Activated T-helper 2 cell treated with anti-CD3 and anti-CD28 coated beads, Interferon-gamma antibody, Interleukin-2, Interleukin-4, amounts not matched to agents 10 μg/mL and 5 μg/mL and 100 μg/mL, durations not matched to agents 14 hours and 24 hours and 36 hours (primary cell): ENCODE measurements at regions not wholly inside any gene's neighbourhood (a gene's known extent, or its start where the extent isn't known, plus 50 kb on each side); places are given as distances from the start of the nearest gene placed in this dataset.
A peak's percentile ranks its signal among the peaks of the same experiment; 100 is the strongest.
"Not testable (repeated sequence)": the region's sequence is repeated elsewhere in the genome, so short reads cannot be mapped to it uniquely, and the experiment has no call there.

Experiments
- DNase-seq: peaks from one replicate; pipeline ENCODE4 v3.0.0; 2021; ENCODE audit warnings: low spot score
- H3K27ac Mint-ChIP-seq: one replicate; pipeline ENCODE4 v1.8.0; 2021; ENCODE audit warnings: mixed read lengths
- H3K27me3 Mint-ChIP-seq: one replicate; pipeline ENCODE4 v1.8.0; 2021; ENCODE audit warnings: low read depth, mixed read lengths
- H3K36me3 Mint-ChIP-seq: one replicate; pipeline ENCODE4 v1.8.0; 2021; ENCODE audit warnings: low read depth, mixed read lengths
- H3K4me1 Mint-ChIP-seq: one replicate; pipeline ENCODE4 v1.8.0; 2021; ENCODE audit warnings: low read depth, mixed read lengths
- H3K4me3 Mint-ChIP-seq: one replicate; pipeline ENCODE4 v1.8.0; 2021; ENCODE audit warnings: low read depth, mild to moderate bottlenecking, moderate library complexity, mixed read lengths
- H3K9me3 Mint-ChIP-seq: one replicate; pipeline ENCODE4 v1.8.0; 2021; ENCODE audit warnings: mixed read lengths
- intact Hi-C: fragments of 100-400 bp; cut with micrococcal nuclease; formaldehyde crosslinking; loops from one replicate; pipeline ENCODE4 v1.15.1; 2023

- no peak for DNase-seq
- Mint-ChIP-seq H3K4me1 (no peaks in the 10 kb centered on the region), H3K36me3 (no peaks in the 10 kb centered on the region), H3K27me3 (no peaks in the 10 kb centered on the region), H3K9me3 (no peaks in the 10 kb centered on the region), H3K27ac (no peak overlapping the region), H3K4me3 (no peak overlapping the region)
- intact Hi-C loops: no loop called here
These were observed 442.4 kb upstream of the PLXNA2 start for GRCh38 chr1:208686592-208686991.

- H3K9me3 Mint-ChIP-seq: no peaks in the 10 kb centered on the region
- intact Hi-C loops: no loop called here
- no peaks in the 10 kb centered on the region for H3K36me3 Mint-ChIP-seq
- H3K27me3 Mint-ChIP-seq: no peaks in the 10 kb centered on the region
- no peak overlapping the region for H3K4me3 Mint-ChIP-seq
- DNase-seq: no peak
- H3K27ac Mint-ChIP-seq: no peak overlapping the region
- H3K4me1 Mint-ChIP-seq: no peaks in the 10 kb centered on the region
These were observed 444.6 kb upstream of the PLXNA2 start for GRCh38 chr1:208688656-208689315.

- H3K27me3 Mint-ChIP-seq: no peaks in the 10 kb centered on the region
- no peaks in the 10 kb centered on the region for H3K9me3 Mint-ChIP-seq
- H3K27ac Mint-ChIP-seq: no peak overlapping the region
- H3K36me3 Mint-ChIP-seq: no peaks in the 10 kb centered on the region
- DNase-seq: no peak
- intact Hi-C loops: no loop called here
- no peaks in the 10 kb centered on the region for H3K4me1 Mint-ChIP-seq
- no peak overlapping the region for H3K4me3 Mint-ChIP-seq
These were observed 446.8 kb upstream of the PLXNA2 start for GRCh38 chr1:208691012-208691411.

- H3K27ac Mint-ChIP-seq: no peak overlapping the region
- intact Hi-C loops: no loop called here
- H3K9me3 Mint-ChIP-seq: no peaks in the 10 kb centered on the region
- H3K36me3 Mint-ChIP-seq: no peaks in the 10 kb centered on the region
- no peak for DNase-seq
- no peak overlapping the region for H3K4me3 Mint-ChIP-seq
- no peaks in the 10 kb centered on the region for H3K27me3 Mint-ChIP-seq
- H3K4me1 Mint-ChIP-seq: no peaks in the 10 kb centered on the region
These were observed 465.8 kb upstream of the PLXNA2 start for GRCh38 chr1:208709981-208710380.

GRCh38 chr1:208714323-208714722, 470.1 kb upstream of the PLXNA2 start:
- intact Hi-C loops: no loop called here
- Mint-ChIP-seq H3K27ac (no peak overlapping the region), H3K27me3 (no peaks in the 10 kb centered on the region), H3K36me3 (no peaks in the 10 kb centered on the region), H3K4me1 (no peaks in the 10 kb centered on the region), H3K4me3 (no peak overlapping the region), H3K9me3 (peaks cover 3% of the 10 kb centered on the region)
- no peak for DNase-seq

GRCh38 chr1:208717525-208717924, 473.3 kb upstream of the PLXNA2 start:
- H3K36me3 Mint-ChIP-seq: no peaks in the 10 kb centered on the region
- no peak overlapping the region for H3K4me3 Mint-ChIP-seq
- intact Hi-C loops: no loop called here
- H3K27ac Mint-ChIP-seq: no peak overlapping the region
- H3K27me3 Mint-ChIP-seq: no peaks in the 10 kb centered on the region
- H3K9me3 Mint-ChIP-seq: peaks cover 14% of the 10 kb centered on the region
- H3K4me1 Mint-ChIP-seq: no peaks in the 10 kb centered on the region
- no peak for DNase-seq

GRCh38 chr1:208722592-208722991, 478.4 kb upstream of the PLXNA2 start:
- Mint-ChIP-seq H3K4me3 (no peak overlapping the region), H3K4me1 (no peaks in the 10 kb centered on the region), H3K27ac (no peak overlapping the region), H3K9me3 (peaks cover 20% of the 10 kb centered on the region), H3K27me3 (no peaks in the 10 kb centered on the region), H3K36me3 (no peaks in the 10 kb centered on the region)
- intact Hi-C loops: no loop called here
- no peak for DNase-seq

- H3K27me3 Mint-ChIP-seq: no peaks in the 10 kb centered on the region
- no peak overlapping the region for H3K27ac Mint-ChIP-seq
- intact Hi-C loops: no loop called here
- no peak overlapping the region for H3K4me3 Mint-ChIP-seq
- H3K36me3 Mint-ChIP-seq: no peaks in the 10 kb centered on the region
- peaks cover 17% of the 10 kb centered on the region for H3K9me3 Mint-ChIP-seq
- no peak for DNase-seq
- H3K4me1 Mint-ChIP-seq: no peaks in the 10 kb centered on the region
These were observed 479.9 kb upstream of the PLXNA2 start for GRCh38 chr1:208724079-208724478.

GRCh38 chr1:208728815-208729214, 484.6 kb upstream of the PLXNA2 start:
- Mint-ChIP-seq H3K27ac (no peak overlapping the region), H3K27me3 (peaks cover 7% of the 10 kb centered on the region), H3K36me3 (no peaks in the 10 kb centered on the region), H3K4me1 (peaks cover 5% of the 10 kb centered on the region), H3K9me3 (no peaks in the 10 kb centered on the region), H3K4me3 (no peak overlapping the region)
- intact Hi-C loops: no loop called here
- DNase-seq: no peak

GRCh38 chr1:208731981-208732821, 488.0 kb upstream of the PLXNA2 start:
- Mint-ChIP-seq H3K36me3 (no peaks in the 10 kb centered on the region), H3K4me3 (peak overlapping the region; percentile 7), H3K27ac (no peak overlapping the region), H3K9me3 (no peaks in the 10 kb centered on the region), H3K27me3 (peaks cover 7% of the 10 kb centered on the region), H3K4me1 (peaks cover 5% of the 10 kb centered on the region)
- intact Hi-C loops: no loop called here
- no peak for DNase-seq

- peaks cover 5% of the 10 kb centered on the region for H3K4me1 Mint-ChIP-seq
- H3K36me3 Mint-ChIP-seq: no peaks in the 10 kb centered on the region
- DNase-seq: no peak
- intact Hi-C loops: no loop called here
- peaks cover 7% of the 10 kb centered on the region for H3K27me3 Mint-ChIP-seq
- no peak overlapping the region for H3K27ac Mint-ChIP-seq
- peaks cover 8% of the 10 kb centered on the region for H3K9me3 Mint-ChIP-seq
- H3K4me3 Mint-ChIP-seq: no peak overlapping the region
These were observed 493.0 kb upstream of the PLXNA2 start for GRCh38 chr1:208737161-208737560.

- peaks cover 8% of the 10 kb centered on the region for H3K9me3 Mint-ChIP-seq
- peaks cover 2% of the 10 kb centered on the region for H3K4me1 Mint-ChIP-seq
- H3K27me3 Mint-ChIP-seq: peaks cover 2% of the 10 kb centered on the region
- no peak for DNase-seq
- intact Hi-C loops: no loop called here
- H3K36me3 Mint-ChIP-seq: no peaks in the 10 kb centered on the region
- H3K4me3 Mint-ChIP-seq: no peak overlapping the region
- H3K27ac Mint-ChIP-seq: no peak overlapping the region
These were observed 493.7 kb upstream of the PLXNA2 start for GRCh38 chr1:208737922-208738321.

- intact Hi-C loops, DNase-seq, H3K27me3 Mint-ChIP-seq, H3K27ac Mint-ChIP-seq, H3K4me3 Mint-ChIP-seq, H3K36me3 Mint-ChIP-seq, H3K4me1 Mint-ChIP-seq, H3K9me3 Mint-ChIP-seq: not testable (repeated sequence)
These were observed 495.5 kb upstream of the PLXNA2 start for GRCh38 chr1:208739636-208740035.
